ENCODE measurements at regions not wholly inside any gene's neighbourhood (a gene's known extent, or its start where the extent isn't known, plus 50 kb on each side); places are given as distances from the start of the nearest gene placed in this dataset.

- no peak for TF ChIP-seq POLR2A (IDR thresholded peaks at IDR 0.05; ENCODE audit: low read depth, low read length)
- TF ChIP-seq TAF1 (IDR thresholded peaks at IDR 0.05; ENCODE audit: low read depth, low read length): no peak
- TF ChIP-seq POLR2AphosphoS5 (IDR thresholded peaks at IDR 0.05; ENCODE audit: low read depth, low read length): no peak
- no peak for TF ChIP-seq SPI1 (IDR thresholded peaks at IDR 0.05; ENCODE audit: low read depth, low read length)
- TF ChIP-seq PAX5 (IDR thresholded peaks at IDR 0.05; ENCODE audit: insufficient read depth, low read length, severe bottlenecking): no peak
These were observed 392.1 kb downstream of the BRD1 start for GRCh38 chr22:49435596-49435995.

Data from GM12891 (cell line).